Panc1 (cell line): ENCODE measurements at regions not wholly inside any gene's neighbourhood (a gene's known extent, or its start where the extent isn't known, plus 50 kb on each side); places are given as distances from the start of the nearest gene placed in this dataset.

Source experiments
- ATAC-seq: fragments of 200-7000 bp; cut with Tn5 transposase; 2 replicates; pipeline ENCODE4 v1.9.1; 2020; ENCODE audit warnings: mild to moderate bottlenecking, moderate library complexity
- BruUV-seq: library from RNA; stranded (reverse); fragments of 400-500 nt; replicated peaks from 2 replicates; lab custom pipeline; 2021; lab: Mats Ljungman, UMichigan
- CTCF ChIA-PET: fragments of 300-600 bp; sonication (Branson Sonifier 250); formaldehyde crosslinking; loops from one replicate; lab custom pipeline; 2022; ENCODE audit warnings: antibody characterized with exemption; lab: Charles Lee
- POLR2A ChIA-PET: fragments of 300-600 bp; sonication (Branson Sonifier 250); formaldehyde crosslinking; loops from one replicate; lab custom pipeline; 2022; ENCODE audit warnings: antibody characterized with exemption; lab: Charles Lee
- DNase-seq: peaks from one replicate; pipeline ENCODE4 v3.0.0-alpha.2; 2010; ENCODE audit warnings: low read depth, low spot score
- H3K27ac ChIP-seq: 2 replicates; pipeline ENCODE4 v1.5.1; 2011; ENCODE audit warnings: mild to moderate bottlenecking, low read length, inconsistent platforms
- H3K27me3 ChIP-seq: fragments of 200-500 bp; sonication (Bioruptor generic); 2 replicates; pipeline ENCODE4 v1.6.0; 2014; ENCODE audit warnings: low read length, inconsistent platforms; ENCODE audit not compliant: control insufficient read depth, insufficient read depth
- H3K36me3 ChIP-seq: fragments of 200-500 bp; sonication (Bioruptor generic); 2 replicates; pipeline ENCODE4 v1.5.1; 2014; ENCODE audit warnings: inconsistent platforms, mild to moderate bottlenecking, low read length, moderate library complexity; ENCODE audit not compliant: control insufficient read depth, insufficient read depth
- H3K4me1 ChIP-seq: 2 replicates; pipeline ENCODE4 v1.5.1; 2011; ENCODE audit warnings: inconsistent platforms, mild to moderate bottlenecking, low read length, moderate library complexity; ENCODE audit not compliant: control insufficient read depth, insufficient read depth
- H3K4me3 ChIP-seq, 2 experiments: 2 replicates each; pipeline ENCODE4 v1.5.1; 2011 to 2012; ENCODE audit warnings: low read depth in 2 of 2, low read length in 2 of 2, mild to moderate bottlenecking in 2 of 2, inconsistent platforms in 1 of 2, moderate library complexity in 1 of 2
- H3K9me3 ChIP-seq: fragments of 200-500 bp; sonication (Bioruptor generic); 2 replicates; pipeline ENCODE4 v1.5.1; 2014; ENCODE audit warnings: low read depth, mild to moderate bottlenecking, inconsistent platforms, low read length, moderate library complexity; ENCODE audit not compliant: control insufficient read depth, insufficient read depth
- POLR2AphosphoS5 ChIP-seq: IDR thresholded peaks from 2 replicates; pipeline ENCODE4 v1.6.1; 2012; ENCODE audit warnings: mild to moderate bottlenecking, low read depth, low read length, moderate library complexity
- SIN3A ChIP-seq: IDR thresholded peaks from 2 replicates; pipeline ENCODE4 v1.6.1; 2012; ENCODE audit warnings: low read depth, mild to moderate bottlenecking, low read length, moderate library complexity, borderline replicate concordance; ENCODE audit not compliant: insufficient read depth
- TCF7L2 ChIP-seq: IDR thresholded peaks from 2 replicates; pipeline ENCODE4 v1.6.1; 2011; ENCODE audit warnings: mild to moderate bottlenecking, low read depth, low read length, inconsistent platforms
- in situ Hi-C: cut with HindIII; loops from 2 replicates; pipeline ENCODE4 v1.10.0; 2016; ENCODE audit warnings: low sequenced_read_pairs, low pct_unique_long_range_greater_than_20kb
- intact Hi-C: fragments of 100-400 bp; cut with micrococcal nuclease; formaldehyde crosslinking; loops from one replicate; pipeline ENCODE4 v1.10.0; 2022; ENCODE audit not compliant: unreplicated experiment
- TF ChIP-seq, protein P1 (sequence below): fragments of 450-650 bp; IDR thresholded peaks from 2 replicates; pipeline ENCODE4 v1.5.1; 2017; ENCODE audit warnings: mild to moderate bottlenecking
- TF ChIP-seq, protein P2 (sequence below), 2 experiments: IDR thresholded peaks; 2 replicates each; pipeline ENCODE4 v1.6.1; 2011 to 2012; ENCODE audit warnings: low read depth in 2 of 2, control low read depth in 1 of 2, low read length in 1 of 2, mild to moderate bottlenecking in 1 of 2, moderate library complexity in 1 of 2; ENCODE audit not compliant: insufficient read depth in 1 of 2

DNA sequence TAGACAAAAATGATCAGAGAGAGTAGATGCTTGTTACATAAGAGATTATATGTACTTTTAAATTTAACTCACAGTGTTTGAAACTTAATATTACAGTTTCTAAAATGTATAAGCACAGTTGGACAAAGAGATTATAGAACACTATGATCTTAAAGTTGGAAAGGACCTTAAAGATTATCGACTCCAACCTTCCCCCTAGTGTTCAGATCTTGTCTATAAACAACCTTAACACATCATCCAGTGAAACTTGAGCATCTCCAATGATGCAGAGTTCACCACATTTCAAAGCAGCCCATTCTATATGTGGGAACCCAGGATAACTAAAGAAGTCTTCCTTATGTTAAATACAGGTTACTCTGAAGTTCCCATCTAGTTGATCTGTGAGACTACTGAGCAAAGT, 480.8 kb downstream of the RMST start:
- POLR2A ChIA-PET: no interaction called here
- intact Hi-C loops (no loop called here), in situ Hi-C loops (no loop called here)
- no peak for DNase-seq
- BruUV-seq: no TSS peak
- Histone ChIP-seq H3K4me1 (no peaks in the 10 kb centered on the region), H3K36me3 (no peaks in the 10 kb centered on the region), H3K27me3 (no peaks in the 10 kb centered on the region), H3K27ac (no peak overlapping the region), H3K9me3 (no peaks in the 10 kb centered on the region), H3K4me3 (no peak overlapping the region)
- no peak for TF ChIP-seq SIN3A
- no peak for TF ChIP-seq TCF7L2
- TF ChIP-seq, protein P1, sequence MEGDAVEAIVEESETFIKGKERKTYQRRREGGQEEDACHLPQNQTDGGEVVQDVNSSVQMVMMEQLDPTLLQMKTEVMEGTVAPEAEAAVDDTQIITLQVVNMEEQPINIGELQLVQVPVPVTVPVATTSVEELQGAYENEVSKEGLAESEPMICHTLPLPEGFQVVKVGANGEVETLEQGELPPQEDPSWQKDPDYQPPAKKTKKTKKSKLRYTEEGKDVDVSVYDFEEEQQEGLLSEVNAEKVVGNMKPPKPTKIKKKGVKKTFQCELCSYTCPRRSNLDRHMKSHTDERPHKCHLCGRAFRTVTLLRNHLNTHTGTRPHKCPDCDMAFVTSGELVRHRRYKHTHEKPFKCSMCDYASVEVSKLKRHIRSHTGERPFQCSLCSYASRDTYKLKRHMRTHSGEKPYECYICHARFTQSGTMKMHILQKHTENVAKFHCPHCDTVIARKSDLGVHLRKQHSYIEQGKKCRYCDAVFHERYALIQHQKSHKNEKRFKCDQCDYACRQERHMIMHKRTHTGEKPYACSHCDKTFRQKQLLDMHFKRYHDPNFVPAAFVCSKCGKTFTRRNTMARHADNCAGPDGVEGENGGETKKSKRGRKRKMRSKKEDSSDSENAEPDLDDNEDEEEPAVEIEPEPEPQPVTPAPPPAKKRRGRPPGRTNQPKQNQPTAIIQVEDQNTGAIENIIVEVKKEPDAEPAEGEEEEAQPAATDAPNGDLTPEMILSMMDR: no peak; the same call in 1 of the 2 replicates
- TF ChIP-seq POLR2AphosphoS5: no peak
- TF ChIP-seq, protein P2, sequence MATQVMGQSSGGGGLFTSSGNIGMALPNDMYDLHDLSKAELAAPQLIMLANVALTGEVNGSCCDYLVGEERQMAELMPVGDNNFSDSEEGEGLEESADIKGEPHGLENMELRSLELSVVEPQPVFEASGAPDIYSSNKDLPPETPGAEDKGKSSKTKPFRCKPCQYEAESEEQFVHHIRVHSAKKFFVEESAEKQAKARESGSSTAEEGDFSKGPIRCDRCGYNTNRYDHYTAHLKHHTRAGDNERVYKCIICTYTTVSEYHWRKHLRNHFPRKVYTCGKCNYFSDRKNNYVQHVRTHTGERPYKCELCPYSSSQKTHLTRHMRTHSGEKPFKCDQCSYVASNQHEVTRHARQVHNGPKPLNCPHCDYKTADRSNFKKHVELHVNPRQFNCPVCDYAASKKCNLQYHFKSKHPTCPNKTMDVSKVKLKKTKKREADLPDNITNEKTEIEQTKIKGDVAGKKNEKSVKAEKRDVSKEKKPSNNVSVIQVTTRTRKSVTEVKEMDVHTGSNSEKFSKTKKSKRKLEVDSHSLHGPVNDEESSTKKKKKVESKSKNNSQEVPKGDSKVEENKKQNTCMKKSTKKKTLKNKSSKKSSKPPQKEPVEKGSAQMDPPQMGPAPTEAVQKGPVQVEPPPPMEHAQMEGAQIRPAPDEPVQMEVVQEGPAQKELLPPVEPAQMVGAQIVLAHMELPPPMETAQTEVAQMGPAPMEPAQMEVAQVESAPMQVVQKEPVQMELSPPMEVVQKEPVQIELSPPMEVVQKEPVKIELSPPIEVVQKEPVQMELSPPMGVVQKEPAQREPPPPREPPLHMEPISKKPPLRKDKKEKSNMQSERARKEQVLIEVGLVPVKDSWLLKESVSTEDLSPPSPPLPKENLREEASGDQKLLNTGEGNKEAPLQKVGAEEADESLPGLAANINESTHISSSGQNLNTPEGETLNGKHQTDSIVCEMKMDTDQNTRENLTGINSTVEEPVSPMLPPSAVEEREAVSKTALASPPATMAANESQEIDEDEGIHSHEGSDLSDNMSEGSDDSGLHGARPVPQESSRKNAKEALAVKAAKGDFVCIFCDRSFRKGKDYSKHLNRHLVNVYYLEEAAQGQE (IDR thresholded peaks at IDR 0.05; ENCODE audit: insufficient read depth in 1 of 2, low read depth in 2 of 2, low read length in 1 of 2): no peak
- ATAC-seq: no peak
- CTCF ChIA-PET: no interaction called here

DNA sequence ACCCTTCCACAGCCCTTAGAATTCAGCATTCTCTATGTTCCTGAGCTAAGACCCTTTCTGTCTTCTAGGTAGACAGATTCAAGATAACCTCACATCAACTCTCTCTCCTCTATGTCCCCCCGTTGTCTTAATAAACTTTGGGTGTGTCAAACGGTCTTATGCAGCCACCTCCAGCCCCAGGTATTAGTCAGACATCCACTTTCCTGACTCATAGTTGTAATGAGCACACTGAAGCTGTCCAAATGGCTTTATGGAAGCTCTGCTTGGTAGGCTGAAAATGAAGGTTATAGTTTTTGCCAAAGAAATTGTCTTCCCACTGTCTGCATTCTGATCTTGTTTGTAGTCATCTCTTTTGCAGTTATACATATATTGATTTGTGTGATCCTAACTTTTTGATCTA, 482.0 kb downstream of the RMST start:
- intact Hi-C loops: no loop called here
- Histone ChIP-seq H3K36me3 (no peaks in the 10 kb centered on the region), H3K27ac (no peak overlapping the region), H3K9me3 (no peaks in the 10 kb centered on the region), H3K27me3 (no peaks in the 10 kb centered on the region), H3K4me1 (no peaks in the 10 kb centered on the region), H3K4me3 (no peak overlapping the region)
- POLR2A ChIA-PET: no interaction called here
- DNase-seq: no peak
- CTCF ChIA-PET: no interaction called here
- in situ Hi-C loops: no loop called here
- no peak for ATAC-seq
- TF ChIP-seq TCF7L2: no peak
- TF ChIP-seq, protein P2 (IDR thresholded peaks at IDR 0.05; ENCODE audit: insufficient read depth in 1 of 2, low read depth in 2 of 2, low read length in 1 of 2): no peak
- TF ChIP-seq POLR2AphosphoS5: no peak
- TF ChIP-seq SIN3A: no peak
- TF ChIP-seq, protein P1: no peak
- BruUV-seq: no TSS peak
